GM10266 (cell line): ENCODE measurements at regions not wholly inside any gene's neighbourhood (a gene's known extent, or its start where the extent isn't known, plus 50 kb on each side); places are given as distances from the start of the nearest gene placed in this dataset.

ENCODE experiments used
- DNase-seq: peaks from one replicate; pipeline ENCODE4 v3.0.0; 2012; ENCODE audit errors: extremely low spot score
- TF ChIP-seq, protein P1 (sequence below): IDR thresholded peaks from 2 replicates; pipeline ENCODE4 v1.5.1; 2012; ENCODE audit warnings: mild to moderate bottlenecking, low read depth; ENCODE audit not compliant: control insufficient read depth, insufficient read depth; ENCODE audit errors: missing control alignments

DNA sequence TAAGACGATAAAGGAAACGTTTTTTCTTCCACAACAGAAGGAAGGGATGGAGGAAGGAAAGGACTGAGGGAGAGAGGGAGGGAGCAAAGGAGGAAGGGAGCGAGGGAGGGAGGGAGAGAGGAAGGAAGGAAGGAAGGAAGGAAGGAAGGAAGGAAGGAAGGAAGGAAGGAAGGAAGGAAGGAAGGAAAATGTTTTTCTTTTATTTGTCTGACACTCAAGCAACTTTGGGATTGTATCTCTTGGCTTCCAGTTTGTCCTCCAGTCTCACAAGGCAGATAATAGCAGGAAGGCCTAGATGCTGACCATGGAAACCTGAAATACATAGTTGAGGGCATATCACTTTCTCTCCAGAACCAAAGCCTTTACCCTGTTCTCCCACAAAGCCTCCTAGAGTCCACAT is 226.7 kb downstream of the ZNF674 start:
- TF ChIP-seq, protein P1, sequence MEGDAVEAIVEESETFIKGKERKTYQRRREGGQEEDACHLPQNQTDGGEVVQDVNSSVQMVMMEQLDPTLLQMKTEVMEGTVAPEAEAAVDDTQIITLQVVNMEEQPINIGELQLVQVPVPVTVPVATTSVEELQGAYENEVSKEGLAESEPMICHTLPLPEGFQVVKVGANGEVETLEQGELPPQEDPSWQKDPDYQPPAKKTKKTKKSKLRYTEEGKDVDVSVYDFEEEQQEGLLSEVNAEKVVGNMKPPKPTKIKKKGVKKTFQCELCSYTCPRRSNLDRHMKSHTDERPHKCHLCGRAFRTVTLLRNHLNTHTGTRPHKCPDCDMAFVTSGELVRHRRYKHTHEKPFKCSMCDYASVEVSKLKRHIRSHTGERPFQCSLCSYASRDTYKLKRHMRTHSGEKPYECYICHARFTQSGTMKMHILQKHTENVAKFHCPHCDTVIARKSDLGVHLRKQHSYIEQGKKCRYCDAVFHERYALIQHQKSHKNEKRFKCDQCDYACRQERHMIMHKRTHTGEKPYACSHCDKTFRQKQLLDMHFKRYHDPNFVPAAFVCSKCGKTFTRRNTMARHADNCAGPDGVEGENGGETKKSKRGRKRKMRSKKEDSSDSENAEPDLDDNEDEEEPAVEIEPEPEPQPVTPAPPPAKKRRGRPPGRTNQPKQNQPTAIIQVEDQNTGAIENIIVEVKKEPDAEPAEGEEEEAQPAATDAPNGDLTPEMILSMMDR = no peak
- DNase-seq = no peak

DNA sequence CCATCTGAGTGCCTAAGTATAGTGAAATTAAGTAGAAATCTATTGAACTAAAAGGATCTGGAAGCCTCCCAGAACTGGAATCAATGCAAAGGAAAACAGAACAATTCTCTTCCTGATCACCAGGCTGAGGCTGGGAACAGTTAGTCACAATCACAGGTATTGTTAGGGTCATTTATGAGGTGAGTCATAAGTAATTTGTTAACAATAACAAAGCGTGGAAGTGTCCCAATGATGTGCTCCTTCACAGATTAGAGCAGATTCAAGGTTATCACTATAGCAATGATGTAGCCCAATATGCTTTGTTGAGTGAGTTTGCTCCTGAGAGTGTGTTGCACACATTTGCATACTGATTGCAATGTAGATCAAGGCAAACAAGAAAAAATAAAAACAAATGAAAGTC is 228.1 kb downstream of the ZNF674 start:
- DNase-seq = no peak
- TF ChIP-seq, protein P1 = no peak

DNA sequence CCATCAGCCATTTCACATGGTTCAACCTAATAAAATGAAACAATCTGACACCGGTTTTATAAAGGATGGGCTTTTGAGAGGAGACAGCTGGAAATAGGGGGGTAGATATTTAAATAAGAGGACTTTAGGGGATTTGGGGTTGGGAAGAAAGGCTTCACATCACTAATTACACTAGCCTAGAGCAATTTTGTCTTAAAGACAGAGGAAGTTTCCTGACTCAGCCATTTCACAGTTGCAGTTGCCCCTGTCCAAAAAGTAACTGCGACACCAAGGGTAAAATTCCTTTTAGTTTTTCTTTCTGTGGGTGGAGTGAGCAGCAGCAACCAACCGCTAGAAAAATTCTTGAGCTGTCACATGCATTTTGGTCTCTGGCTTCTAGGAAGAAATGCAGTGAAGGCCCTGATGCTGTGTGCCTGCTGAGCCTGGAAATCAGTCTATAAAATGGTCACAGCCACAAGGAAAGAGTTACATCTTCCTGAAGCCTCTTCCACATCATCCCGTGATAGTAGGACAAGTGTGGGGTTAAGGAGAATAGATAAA is 233.6 kb downstream of the ZNF674 start:
- no peak for DNase-seq
- TF ChIP-seq, protein P1 = no peak

DNA sequence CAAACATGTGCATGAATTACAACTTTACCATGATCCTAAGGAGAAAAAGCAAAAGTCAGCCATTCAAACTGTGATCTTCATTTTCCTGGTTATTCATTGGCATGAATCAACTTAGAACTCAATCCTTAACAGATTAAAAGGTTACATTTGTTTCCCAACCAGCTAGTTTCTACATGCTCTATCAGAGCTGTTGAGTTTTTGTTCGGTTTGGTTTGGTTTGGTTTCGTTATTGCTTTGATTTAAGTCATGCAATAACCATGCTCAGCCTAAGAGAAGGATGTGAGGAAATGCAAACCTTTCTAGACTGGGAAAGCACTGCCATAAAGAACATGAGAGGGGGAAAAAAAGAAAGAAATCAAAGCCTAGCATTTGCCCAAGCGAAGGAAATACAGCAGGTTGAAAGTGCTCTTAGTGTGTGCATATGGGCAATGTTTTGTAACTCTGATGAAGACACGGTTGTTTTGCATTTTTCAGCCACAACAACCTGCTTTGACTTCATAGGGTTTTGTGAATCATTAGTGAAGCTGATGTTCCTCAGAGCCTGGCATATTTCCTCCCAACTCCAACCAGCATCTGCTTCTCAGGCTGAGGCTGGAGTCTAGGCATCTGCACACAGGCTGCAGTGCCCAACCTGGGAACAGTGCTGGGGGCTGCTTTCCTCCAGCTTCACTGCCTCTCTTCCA is 234.3 kb downstream of the ZNF674 start:
- no peak for DNase-seq
- TF ChIP-seq, protein P1 = no peak

DNA sequence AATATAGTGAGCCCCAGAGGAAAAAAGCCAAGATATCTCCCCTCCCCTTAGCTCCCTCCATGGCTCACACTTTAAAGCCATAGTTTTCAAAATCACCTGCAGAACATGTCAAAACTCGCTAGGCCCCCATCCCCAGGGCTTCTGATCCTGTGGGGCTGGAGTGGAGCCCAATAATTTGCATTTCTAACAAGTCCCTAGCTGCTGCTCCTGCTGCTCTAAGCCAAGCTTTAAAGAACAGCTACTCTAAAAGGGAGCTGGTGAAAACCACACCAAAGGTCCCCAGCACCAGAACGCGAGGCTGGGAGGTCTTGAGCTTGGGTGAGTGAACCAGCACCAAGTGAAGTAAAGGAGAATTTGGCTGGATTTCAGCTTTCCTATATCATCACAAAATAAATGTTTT is 237.1 kb downstream of the ZNF674 start:
- no peak for DNase-seq
- TF ChIP-seq, protein P1 = no peak

DNA sequence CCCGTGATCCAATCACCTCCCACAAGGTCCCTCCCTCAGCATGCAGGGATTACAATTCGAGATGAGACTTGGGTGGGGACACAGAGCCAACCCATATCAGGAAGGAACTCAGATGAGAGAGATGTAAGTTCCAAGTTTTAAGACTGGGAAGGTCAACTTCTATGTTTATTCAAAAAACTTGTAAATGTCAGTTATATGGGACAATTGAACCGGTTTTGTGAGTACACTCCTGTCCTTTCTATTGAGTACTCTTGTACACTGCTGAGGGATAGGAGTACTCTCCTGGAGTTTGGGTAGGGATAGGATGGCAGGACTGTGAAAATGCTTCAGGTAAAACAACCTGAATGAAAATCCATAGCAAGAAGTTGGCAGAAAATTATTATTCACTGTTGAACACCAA is 239.1 kb downstream of the ZNF674 start:
- TF ChIP-seq, protein P1 = no peak
- DNase-seq = no peak

DNA sequence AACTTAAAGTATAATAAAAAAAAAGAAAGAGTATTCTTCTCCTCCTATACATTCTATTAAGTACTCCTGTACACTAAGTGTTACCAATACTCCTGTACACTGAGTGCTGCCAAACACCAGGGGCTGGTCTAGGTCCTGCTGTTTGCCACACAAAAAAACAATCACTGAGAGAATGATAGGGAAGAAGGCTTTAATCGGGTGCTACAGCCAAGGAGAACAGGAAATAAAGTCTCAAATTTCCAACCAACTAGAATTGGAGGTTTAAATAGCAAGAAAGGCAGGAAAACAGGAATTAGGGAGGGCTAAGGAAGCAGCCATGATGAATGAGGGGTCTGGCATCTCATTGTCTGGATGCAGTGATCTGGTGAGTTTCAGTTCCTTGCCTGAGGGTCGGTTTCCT is 239.8 kb downstream of the ZNF674 start:
- no peak for DNase-seq
- TF ChIP-seq, protein P1 = no peak
